ENCODE measurements at regions not wholly inside any gene's neighbourhood (a gene's known extent, or its start where the extent isn't known, plus 50 kb on each side); places are given as distances from the start of the nearest gene placed in this dataset.

DNA sequence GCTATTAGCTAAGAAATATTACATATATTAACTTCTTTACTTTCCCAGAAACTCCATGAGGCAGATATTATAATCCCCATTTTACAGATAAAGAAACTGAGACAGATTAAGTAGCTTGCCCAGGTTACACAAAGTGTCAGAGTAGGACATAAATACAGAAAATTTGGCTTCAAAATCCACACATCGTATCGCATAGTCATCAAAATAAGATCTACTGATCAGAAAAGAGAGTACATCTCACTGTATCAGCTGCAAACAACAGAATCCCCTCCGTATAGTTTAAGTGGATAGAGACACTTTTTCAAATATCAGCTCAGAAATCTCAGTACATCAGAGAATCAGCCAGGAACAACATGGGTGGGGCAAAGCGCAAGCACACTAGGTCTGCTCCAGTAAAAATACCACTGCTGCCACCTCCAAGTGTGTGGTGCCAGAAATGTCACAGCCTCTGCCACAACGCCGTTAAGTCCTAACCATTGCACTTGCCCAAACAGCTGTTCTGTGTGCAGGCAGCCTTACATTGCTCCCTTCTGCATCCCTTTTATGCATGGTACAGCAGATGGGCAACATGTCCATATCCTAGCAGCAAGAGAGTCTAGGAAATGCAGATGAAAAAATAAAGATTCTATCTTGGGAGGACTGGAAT lies 204.8 kb downstream of the KLF12 start:
- FAIRE-seq = no peak

- FAIRE-seq = no peak
Measured at GRCh38 chr13:73924607-73925006, 209.6 kb downstream of the KLF12 start.

GRCh38 chr13:73922493-73923393 lies 211.5 kb downstream of the KLF12 start:
- FAIRE-seq = no peak

- FAIRE-seq = no peak
Measured at GRCh38 chr13:73918691-73919090, 215.5 kb downstream of the KLF12 start.

DNA sequence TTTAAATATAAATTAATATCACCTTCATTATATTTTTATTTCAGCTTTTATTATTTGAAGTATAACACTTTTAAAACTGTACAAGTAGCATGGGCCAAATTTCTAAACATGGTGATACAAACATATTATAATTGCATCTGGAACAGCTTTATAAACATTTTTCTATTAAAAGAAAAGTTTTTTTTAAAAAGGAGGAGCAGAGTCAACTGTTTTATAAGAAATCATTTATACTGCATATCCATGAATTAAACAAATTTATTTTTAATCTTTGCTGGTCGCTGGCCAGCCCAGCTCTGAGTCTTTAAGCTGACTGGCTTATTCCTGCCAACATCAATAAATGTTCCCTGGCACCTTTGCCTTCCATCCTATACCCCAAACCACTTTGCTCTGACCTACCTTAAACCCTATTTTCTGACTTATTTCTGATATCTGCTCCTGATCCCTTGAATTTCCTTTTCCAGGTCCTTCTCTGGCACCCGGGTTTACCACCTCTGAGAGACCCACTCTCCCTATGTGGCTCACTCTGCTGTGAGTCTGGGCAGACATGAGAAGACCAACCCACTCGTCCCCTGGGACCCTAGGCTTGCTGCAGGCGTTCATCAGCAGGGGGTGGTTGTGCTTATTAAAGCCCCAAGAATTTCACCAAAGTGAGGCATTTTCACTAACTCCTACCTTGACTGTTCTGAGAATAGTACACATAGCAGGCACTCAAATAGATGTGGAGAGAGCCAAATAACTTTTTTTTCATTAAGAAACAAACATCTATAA lies 220.3 kb downstream of the KLF12 start:
- FAIRE-seq = peak; percentile 79

- no peak for FAIRE-seq
Measured at GRCh38 chr13:73913079-73913740, 221.0 kb downstream of the KLF12 start.

DNA sequence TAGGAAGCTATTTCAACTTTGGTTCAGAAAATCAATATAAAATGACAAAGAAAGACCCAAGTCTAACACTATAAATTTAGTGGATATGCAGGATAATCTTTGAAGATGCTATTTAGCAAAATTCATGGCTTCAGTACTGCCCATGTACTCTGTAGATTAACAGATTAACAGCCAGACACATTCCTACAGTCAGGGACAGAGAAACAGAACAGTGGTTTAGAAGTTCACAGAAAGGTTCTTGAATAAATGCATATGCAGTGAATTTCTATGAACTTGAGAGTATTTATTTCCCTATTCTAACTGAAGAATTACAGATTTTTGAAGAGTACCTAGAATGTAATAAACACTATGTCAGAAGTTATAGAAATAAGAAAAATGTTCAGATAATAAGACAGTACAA lies 222.8 kb downstream of the KLF12 start:
- no peak for FAIRE-seq

GRCh38 chr13:73910733-73911132 lies 223.5 kb downstream of the KLF12 start:
- FAIRE-seq = no peak

DNA sequence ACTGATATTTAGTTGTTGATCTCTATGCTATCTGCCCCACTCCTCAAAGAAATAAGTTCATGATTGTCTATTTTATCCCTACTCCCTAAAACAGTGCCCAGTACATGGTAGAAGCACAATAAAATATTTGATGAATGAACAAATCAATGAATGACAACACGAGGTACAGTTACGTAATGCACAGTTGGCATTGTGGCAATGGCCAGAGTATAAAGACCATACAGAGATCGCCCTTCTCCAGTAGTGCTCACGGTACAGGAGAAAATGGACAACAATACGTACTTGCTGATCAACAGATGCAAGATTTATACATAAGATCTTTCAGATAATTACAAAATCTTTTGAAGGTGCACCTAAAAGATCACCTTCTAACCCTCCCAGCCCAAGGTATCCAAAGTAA lies 225.4 kb downstream of the KLF12 start:
- no peak for FAIRE-seq

- no peak for FAIRE-seq
Measured at GRCh38 chr13:73904625-73905024, 229.6 kb downstream of the KLF12 start.

GRCh38 chr13:73903561-73903960 lies 230.6 kb downstream of the KLF12 start:
- FAIRE-seq = no peak

- no peak for FAIRE-seq
Measured at GRCh38 chr13:73902847-73903246, 231.4 kb downstream of the KLF12 start.

- FAIRE-seq = no peak
Measured at GRCh38 chr13:73902296-73902695, 231.9 kb downstream of the KLF12 start.

- no peak for FAIRE-seq
Measured at GRCh38 chr13:73901324-73902068, 232.7 kb downstream of the KLF12 start.

DNA sequence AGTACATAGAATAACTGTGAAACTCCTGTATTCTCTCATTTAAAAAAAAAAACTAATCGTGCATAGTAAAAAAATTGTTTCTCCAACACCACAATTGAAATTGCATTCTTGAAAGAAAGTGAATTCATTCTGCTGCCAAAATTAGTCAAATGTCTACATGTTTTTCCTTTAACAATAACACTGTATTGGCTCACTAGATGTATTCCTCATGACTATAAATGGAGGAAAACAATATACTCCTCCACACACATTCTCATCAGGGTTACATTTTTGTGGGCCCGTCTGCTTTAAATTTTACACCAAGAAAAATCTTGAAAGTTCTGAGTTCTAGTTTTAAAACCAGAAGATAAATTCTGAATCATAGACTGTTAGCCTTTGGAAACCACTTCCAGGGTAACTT lies 233.6 kb downstream of the KLF12 start:
- peak; percentile 82 for FAIRE-seq

DNA sequence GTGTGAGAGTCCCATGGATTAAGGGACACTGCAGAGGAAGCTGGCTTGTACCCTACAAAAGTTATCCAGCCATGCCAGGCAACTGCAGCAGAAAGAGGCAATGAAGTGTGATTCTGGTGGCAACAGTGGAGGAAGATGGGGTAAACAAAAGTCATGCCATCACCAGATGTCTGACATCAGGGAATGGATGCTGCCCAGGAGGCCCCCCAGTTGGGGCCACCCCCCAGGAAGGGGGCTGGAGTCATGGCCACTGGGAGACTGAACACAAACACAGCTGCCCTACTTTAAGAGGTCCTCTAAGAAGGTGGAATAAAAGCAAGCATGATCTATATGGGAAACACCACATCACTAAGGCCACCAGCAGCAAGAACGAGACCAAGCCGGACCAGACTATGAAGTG lies 235.3 kb downstream of the KLF12 start:
- FAIRE-seq = no peak

- no peak for FAIRE-seq
Measured at GRCh38 chr13:73898276-73898675, 235.9 kb downstream of the KLF12 start.

DNA sequence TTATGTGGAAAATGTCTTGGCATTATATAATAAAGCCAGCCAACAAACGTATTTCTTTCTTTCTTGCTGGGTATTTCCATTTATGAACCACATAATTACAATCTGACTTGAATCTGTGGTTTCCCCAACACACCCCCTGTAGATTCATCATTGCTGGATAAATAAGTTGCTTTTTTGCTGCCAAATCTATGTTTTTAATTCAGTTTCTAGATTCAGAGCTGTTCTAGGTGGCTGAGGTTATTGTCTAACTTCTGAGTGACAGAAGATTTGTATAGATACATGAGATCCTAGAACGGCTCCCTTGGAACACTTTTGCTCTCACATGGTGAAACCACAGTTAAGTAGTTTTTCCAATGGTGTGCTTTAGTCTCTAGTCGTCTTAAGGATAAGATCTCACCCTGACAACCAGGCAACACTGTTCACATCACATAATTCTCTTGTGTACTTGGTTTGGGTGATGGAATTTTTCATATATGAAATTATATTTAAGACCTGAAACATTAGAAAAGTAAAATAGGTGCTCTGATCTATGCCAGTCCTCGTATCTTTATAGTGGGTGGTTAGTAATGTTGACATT lies 239.1 kb downstream of the KLF12 start:
- no peak for FAIRE-seq

DNA sequence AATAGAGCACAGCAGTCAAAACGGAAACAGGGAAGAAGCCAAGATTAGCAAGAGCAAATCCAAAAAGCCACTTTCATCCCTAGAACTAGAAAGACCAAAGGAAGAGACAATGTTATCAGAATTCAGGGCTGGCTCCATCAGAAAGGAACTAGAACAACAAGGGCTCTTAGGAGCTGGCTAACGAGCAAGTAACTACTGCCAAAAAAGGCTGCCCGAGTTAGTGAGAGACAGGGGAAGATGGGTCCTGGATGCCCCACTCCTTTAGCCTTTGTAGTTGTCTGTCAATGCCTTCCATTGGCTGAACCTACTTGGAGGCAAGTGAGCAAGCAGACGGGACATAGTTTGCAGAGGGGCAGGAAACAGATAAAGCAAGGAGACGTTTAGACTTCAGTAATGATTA lies 240.4 kb downstream of the KLF12 start:
- FAIRE-seq = no peak

GRCh38 chr13:73891805-73892204 lies 242.4 kb downstream of the KLF12 start:
- FAIRE-seq = no peak

- FAIRE-seq = no peak
Measured at GRCh38 chr13:73883162-73883561, 251.0 kb downstream of the KLF12 start.

- FAIRE-seq = no peak
Measured at GRCh38 chr13:73880365-73880764, 253.8 kb downstream of the KLF12 start.
